Gastroesophageal sphincter (tissue), 4 donors: ENCODE measurements at regions not wholly inside any gene's neighbourhood (a gene's known extent, or its start where the extent isn't known, plus 50 kb on each side); places are given as distances from the start of the nearest gene placed in this dataset.

ENCODE experiments used
- ATAC-seq: fragments of 150-250 bp; one replicate; pipeline ENCODE4 v1.9.1; 2016; ENCODE audit warnings: mild to moderate bottlenecking, moderate library complexity
- H3K27ac ChIP-seq, 4 donors: fragments of 200-600 bp; sonication (generic) in 3 of 4; 1 replicate in 3 of 4; 2 replicates in 1 of 4; pipeline ENCODE4 v1.5.1; 2016 to 2019
- H3K27me3 ChIP-seq: fragments of 200-600 bp; sonication (generic); one replicate; pipeline ENCODE4 v1.5.1; 2019
- H3K36me3 ChIP-seq, 2 donors: fragments of 200-600 bp; sonication (generic); one replicate each; pipeline ENCODE4 v1.5.1; 2019; ENCODE audit warnings: control low read depth in 1 of 2
- H3K4me1 ChIP-seq, 3 donors: fragments of 200-600 bp; sonication (generic); 1 replicate in 2 of 3; 2 replicates in 1 of 3; pipeline ENCODE4 v1.5.1; 2016 to 2019; ENCODE audit warnings: control low read depth in 2 of 3
- H3K4me3 ChIP-seq, 2 donors: fragments of 200-600 bp; sonication (generic); one replicate each; pipeline ENCODE4 v1.5.1; 2019; ENCODE audit warnings: mild to moderate bottlenecking in 1 of 2, moderate library complexity in 1 of 2
- H3K9me3 ChIP-seq, 3 donors: fragments of 200-600 bp; sonication (generic); one replicate each; pipeline ENCODE4 v1.5.1; 2017 to 2019; ENCODE audit warnings: control low read depth in 2 of 3
- EP300 ChIP-seq: sonication (generic); formaldehyde crosslinking; IDR thresholded peaks from one replicate; pipeline ENCODE4 v1.6.1; 2017; ENCODE audit warnings: antibody characterized with exemption, mild to moderate bottlenecking
- POLR2A ChIP-seq, 2 donors: fragments of 450-650 bp; IDR thresholded peaks; one replicate each; pipeline ENCODE4 v1.6.1; 2017; ENCODE audit warnings: antibody characterized with exemption in 2 of 2, mild to moderate bottlenecking in 2 of 2, moderate library complexity in 1 of 2
- POLR2AphosphoS5 ChIP-seq: sonication (generic); formaldehyde crosslinking; IDR thresholded peaks from one replicate; pipeline ENCODE4 v1.6.1; 2017; ENCODE audit warnings: antibody characterized with exemption
- WGBS, 2 donors: methylation state at CpG; one replicate each; pipeline ENCODE4 v1.1.5; 2018; ENCODE audit warnings: low coverage in 1 of 2; 5-methylcytosine and 5-hydroxymethylcytosine counted together
- TF ChIP-seq, protein P1 (sequence below), 4 experiments: fragments of 200-600 bp in 2 of 4; fragments of 450-650 bp in 2 of 4; sonication (generic) in 1 of 4; IDR thresholded peaks; one replicate each; pipeline ENCODE4 v1.5.1; 2017 to 2019; ENCODE audit warnings: antibody characterized with exemption in 4 of 4, mild to moderate bottlenecking in 2 of 4, moderate library complexity in 2 of 4

DNA sequence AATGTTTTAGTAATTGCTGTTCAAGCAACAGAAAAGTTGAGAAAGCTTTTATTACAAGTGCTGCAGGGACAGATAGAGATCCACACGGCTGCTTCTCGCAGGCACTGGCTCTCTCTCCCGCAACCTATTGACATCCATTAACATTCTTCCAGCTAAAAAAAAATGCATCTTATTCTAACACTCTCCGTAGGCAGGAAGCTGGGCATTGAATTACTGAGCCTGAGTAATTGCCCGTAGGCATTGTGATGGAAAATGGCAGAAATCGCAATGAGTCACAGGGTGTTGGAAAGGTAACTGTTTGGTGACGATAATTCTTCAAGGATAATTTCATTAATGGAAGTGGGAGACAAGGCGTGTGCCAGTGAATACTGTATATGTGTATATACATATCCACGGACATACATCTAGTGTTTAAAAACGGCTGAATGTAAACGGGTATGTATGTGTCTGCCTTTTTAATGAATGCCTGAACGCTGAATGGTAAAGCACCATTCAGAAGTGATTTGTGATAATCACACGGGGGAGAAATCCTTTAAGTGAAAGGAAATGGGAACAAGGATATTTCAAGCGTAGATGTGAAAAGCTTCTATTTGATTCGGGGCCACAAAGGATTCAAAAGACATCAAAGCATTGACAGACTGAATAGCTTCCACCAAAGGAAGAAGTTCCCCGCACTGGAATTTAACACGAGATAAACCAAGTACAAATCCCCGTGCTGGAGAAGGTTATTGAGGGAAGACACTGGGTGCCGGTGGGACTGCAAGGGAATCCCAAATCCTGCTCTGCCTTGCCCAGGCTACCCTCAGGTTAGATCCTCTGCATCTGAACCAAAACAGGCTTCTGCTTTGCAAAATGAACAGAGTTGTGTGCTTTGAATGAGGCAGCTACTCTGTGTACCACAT lies 567.2 kb downstream of the NPHP4 start:
- WGBS, 2 donors = 20 to 27% methylated on average over 17 to 18 of the region's 19 CpGs
- Histone ChIP-seq H3K27me3 (peaks cover 94% of the 10 kb centered on the region), H3K4me1 (no peaks in the 10 kb centered on the region), H3K36me3 (no peaks in the 10 kb centered on the region), H3K4me3 (no peak overlapping the region), H3K9me3 (no peaks in the 10 kb centered on the region), H3K27ac (no peak overlapping the region)
- ATAC-seq = no peak
- TF ChIP-seq POLR2A (IDR thresholded peaks at IDR 0.05) = no peak
- no peak for TF ChIP-seq POLR2AphosphoS5
- no peak for TF ChIP-seq EP300
- TF ChIP-seq, protein P1, sequence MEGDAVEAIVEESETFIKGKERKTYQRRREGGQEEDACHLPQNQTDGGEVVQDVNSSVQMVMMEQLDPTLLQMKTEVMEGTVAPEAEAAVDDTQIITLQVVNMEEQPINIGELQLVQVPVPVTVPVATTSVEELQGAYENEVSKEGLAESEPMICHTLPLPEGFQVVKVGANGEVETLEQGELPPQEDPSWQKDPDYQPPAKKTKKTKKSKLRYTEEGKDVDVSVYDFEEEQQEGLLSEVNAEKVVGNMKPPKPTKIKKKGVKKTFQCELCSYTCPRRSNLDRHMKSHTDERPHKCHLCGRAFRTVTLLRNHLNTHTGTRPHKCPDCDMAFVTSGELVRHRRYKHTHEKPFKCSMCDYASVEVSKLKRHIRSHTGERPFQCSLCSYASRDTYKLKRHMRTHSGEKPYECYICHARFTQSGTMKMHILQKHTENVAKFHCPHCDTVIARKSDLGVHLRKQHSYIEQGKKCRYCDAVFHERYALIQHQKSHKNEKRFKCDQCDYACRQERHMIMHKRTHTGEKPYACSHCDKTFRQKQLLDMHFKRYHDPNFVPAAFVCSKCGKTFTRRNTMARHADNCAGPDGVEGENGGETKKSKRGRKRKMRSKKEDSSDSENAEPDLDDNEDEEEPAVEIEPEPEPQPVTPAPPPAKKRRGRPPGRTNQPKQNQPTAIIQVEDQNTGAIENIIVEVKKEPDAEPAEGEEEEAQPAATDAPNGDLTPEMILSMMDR (IDR thresholded peaks at IDR 0.05) = no peak

DNA sequence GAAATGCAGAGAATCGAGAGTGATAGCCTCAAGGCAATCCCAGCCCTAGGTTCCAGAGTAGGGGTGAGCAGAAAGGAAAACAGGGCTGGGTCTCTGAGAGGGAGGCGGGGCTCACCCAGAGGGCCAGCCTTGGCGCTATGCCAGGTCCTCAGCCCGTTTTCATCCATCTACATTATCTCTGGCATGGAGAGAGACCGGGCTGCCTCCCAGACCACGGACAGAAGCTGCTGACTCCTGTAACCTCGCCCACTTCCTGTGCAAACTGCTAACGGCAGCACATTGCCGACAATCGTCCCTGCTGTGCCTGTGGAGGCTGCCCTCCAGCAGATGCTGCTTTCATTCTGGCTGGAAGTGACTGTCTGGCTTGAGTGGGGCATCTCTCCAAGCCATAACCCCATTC lies 569.1 kb downstream of the NPHP4 start:
- Histone ChIP-seq H3K4me1 (no peaks in the 10 kb centered on the region), H3K9me3 (no peaks in the 10 kb centered on the region), H3K36me3 (no peaks in the 10 kb centered on the region), H3K27me3 (peaks cover 80% of the 10 kb centered on the region), H3K4me3 (no peak overlapping the region), H3K27ac (no peak overlapping the region)
- TF ChIP-seq, protein P1 (IDR thresholded peaks at IDR 0.05) = no peak
- TF ChIP-seq EP300 = no peak
- no peak for TF ChIP-seq POLR2AphosphoS5
- no peak for TF ChIP-seq POLR2A (IDR thresholded peaks at IDR 0.05)
- WGBS, 2 donors = 0% methylated on average over 3 of the region's 10 CpGs; no CpG with 5 or more reads in 1 of the 2 donors
- ATAC-seq = no peak

DNA sequence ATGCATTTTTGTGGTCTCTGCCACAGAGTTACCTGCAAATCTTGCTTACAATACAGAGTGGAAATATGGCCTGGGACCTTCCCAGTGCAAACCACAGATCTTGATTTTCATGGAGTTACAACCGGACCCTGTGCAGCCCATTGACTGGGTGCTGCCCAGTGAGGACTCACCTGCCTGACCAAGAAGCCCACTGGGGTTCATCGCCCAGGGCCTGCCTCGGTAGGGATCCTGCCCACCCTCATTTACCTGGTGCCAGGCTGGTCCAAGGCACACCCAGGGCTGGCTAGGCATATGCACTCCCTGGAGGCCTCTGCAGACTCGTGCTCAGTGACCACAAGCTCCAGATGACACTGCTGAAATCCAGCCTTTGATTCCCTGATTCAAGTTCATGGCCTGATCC lies 572.7 kb downstream of the NPHP4 start:
- Histone ChIP-seq H3K4me1 (no peaks in the 10 kb centered on the region), H3K4me3 (no peak overlapping the region), H3K9me3 (no peaks in the 10 kb centered on the region), H3K36me3 (no peaks in the 10 kb centered on the region), H3K27me3 (peaks cover 52% of the 10 kb centered on the region), H3K27ac (no peak overlapping the region)
- 69 to 80% methylated on average over 1 to 3 of the region's 4 CpGs for WGBS, 2 donors
- no peak for ATAC-seq
- TF ChIP-seq POLR2A (IDR thresholded peaks at IDR 0.05) = no peak
- no peak for TF ChIP-seq EP300
- no peak for TF ChIP-seq POLR2AphosphoS5
- TF ChIP-seq, protein P1 (IDR thresholded peaks at IDR 0.05) = no peak

DNA sequence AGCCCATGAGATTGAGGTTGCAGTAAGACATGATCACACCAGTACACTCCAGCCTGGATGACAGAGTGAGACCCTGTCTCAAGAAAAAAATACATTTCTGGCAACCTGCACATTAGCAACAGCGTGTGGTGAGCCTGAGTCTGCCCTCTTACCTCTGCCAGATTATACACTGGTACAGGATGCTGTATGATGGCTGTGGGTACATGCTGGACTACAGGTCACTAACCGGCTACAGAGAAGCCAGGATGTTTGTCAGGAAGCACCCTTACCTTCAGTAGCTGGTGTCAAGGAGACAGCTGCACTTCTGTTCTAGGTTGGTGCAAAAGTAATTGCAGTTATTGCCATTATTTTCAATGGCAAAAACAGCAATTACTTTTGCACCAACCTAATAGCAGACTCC lies 575.7 kb downstream of the NPHP4 start:
- WGBS, 2 donors = 50% methylated on average over 1 of the region's 2 CpGs; no CpG with 5 or more reads in 1 of the 2 donors
- peaks cover 37% of the 10 kb centered on the region for H3K27me3 ChIP-seq
- H3K4me1 ChIP-seq = no peaks in the 10 kb centered on the region
- ATAC-seq = no peak
- no peaks in the 10 kb centered on the region for H3K9me3 ChIP-seq
- TF ChIP-seq EP300 (no peak), POLR2AphosphoS5 (no peak), POLR2A (IDR thresholded peaks at IDR 0.05) (no peak)
- TF ChIP-seq, protein P1 (IDR thresholded peaks at IDR 0.05) = no peak
- H3K36me3 ChIP-seq = no peaks in the 10 kb centered on the region
- H3K4me3 ChIP-seq = no peak overlapping the region
- no peak overlapping the region for H3K27ac ChIP-seq

DNA sequence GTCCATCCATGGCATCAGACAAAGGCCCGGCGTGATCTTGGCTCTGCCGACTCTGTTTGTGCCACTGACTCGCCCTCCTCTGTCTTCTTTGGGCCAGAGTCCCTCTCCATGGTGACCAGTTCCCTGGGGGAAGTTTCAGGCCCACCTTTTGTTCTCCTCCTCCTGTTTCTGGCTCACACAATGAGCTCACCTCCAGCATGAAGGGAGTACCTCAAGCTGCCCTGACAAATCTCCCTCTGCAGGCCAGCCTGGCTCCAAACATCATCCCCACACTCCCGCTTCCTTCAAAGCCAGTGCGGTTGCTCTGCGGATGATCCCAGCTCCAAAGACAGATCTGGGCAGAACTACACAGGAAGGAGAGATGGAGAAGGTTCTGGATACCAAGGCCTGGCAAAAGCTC lies 576.6 kb downstream of the NPHP4 start:
- no peak overlapping the region for H3K27ac ChIP-seq
- ATAC-seq = no peak
- peaks cover 35% of the 10 kb centered on the region for H3K27me3 ChIP-seq
- H3K4me3 ChIP-seq = no peak overlapping the region
- 84 to 93% methylated on average over 2 to 3 of the region's 7 CpGs for WGBS, 2 donors
- H3K4me1 ChIP-seq = no peaks in the 10 kb centered on the region
- H3K36me3 ChIP-seq = no peaks in the 10 kb centered on the region
- H3K9me3 ChIP-seq = no peaks in the 10 kb centered on the region
- TF ChIP-seq POLR2A (IDR thresholded peaks at IDR 0.05) (no peak), POLR2AphosphoS5 (no peak), EP300 (no peak)
- TF ChIP-seq, protein P1 (IDR thresholded peaks at IDR 0.05) = no peak
